ENCODE measurements at regions not wholly inside any gene's neighbourhood (a gene's known extent, or its start where the extent isn't known, plus 50 kb on each side); places are given as distances from the start of the nearest gene placed in this dataset.
"Not testable (repeated sequence)": the region's sequence is repeated elsewhere in the genome, so short reads cannot be mapped to it uniquely, and the experiment has no call there.

GRCh38 chr4:19039816-19040215, 1018.3 kb upstream of the LCORL start:
- no peak for DNase-seq (ENCODE audit: low spot score)

GRCh38 chr4:19038231-19038630, 1016.7 kb upstream of the LCORL start:
- peak; percentile 40 for DNase-seq (ENCODE audit: low spot score)

GRCh38 chr4:19033816-19034733, 1012.5 kb upstream of the LCORL start:
- DNase-seq (ENCODE audit: low spot score) = no peak

GRCh38 chr4:19030536-19030935, 1009.0 kb upstream of the LCORL start:
- DNase-seq (ENCODE audit: low spot score) = no peak

- no peak for DNase-seq (ENCODE audit: low spot score)
Observed at GRCh38 chr4:19030048-19030447, 1008.5 kb upstream of the LCORL start.

GRCh38 chr4:19026281-19026680, 1004.7 kb upstream of the LCORL start:
- peak; percentile 66 for DNase-seq (ENCODE audit: low spot score)

- DNase-seq (ENCODE audit: low spot score) = no peak
Observed at GRCh38 chr4:19025031-19025430, 1003.5 kb upstream of the LCORL start.

GRCh38 chr4:19024047-19024446, 1002.5 kb upstream of the LCORL start:
- no peak for DNase-seq (ENCODE audit: low spot score)

GRCh38 chr4:19021617-19022016, 1000.1 kb upstream of the LCORL start:
- DNase-seq (ENCODE audit: low spot score) = no peak

- not testable (repeated sequence) for DNase-seq (ENCODE audit: low spot score)
Observed at GRCh38 chr4:19016550-19016949, 995.0 kb upstream of the LCORL start.

- no peak for DNase-seq (ENCODE audit: low spot score)
Observed at GRCh38 chr4:19014594-19014993, 993.0 kb upstream of the LCORL start.

- DNase-seq (ENCODE audit: low spot score) = no peak
Observed at GRCh38 chr4:19010761-19011160, 989.2 kb upstream of the LCORL start.

GRCh38 chr4:19009881-19010280, 988.3 kb upstream of the LCORL start:
- DNase-seq (ENCODE audit: low spot score) = no peak

- no peak for DNase-seq (ENCODE audit: low spot score)
Observed at GRCh38 chr4:19005211-19005610, 983.7 kb upstream of the LCORL start.

GRCh38 chr4:19002170-19002569, 980.6 kb upstream of the LCORL start:
- no peak for DNase-seq (ENCODE audit: low spot score)

- no peak for DNase-seq (ENCODE audit: low spot score)
Observed at GRCh38 chr4:18999595-18999994, 978.0 kb upstream of the LCORL start.

- no peak for DNase-seq (ENCODE audit: low spot score)
Observed at GRCh38 chr4:18981234-18981615, 959.7 kb upstream of the LCORL start.

GRCh38 chr4:18980516-18981233, 959.1 kb upstream of the LCORL start:
- DNase-seq (ENCODE audit: low spot score) = no peak

GRCh38 chr4:18976884-18977283, 955.3 kb upstream of the LCORL start:
- no peak for DNase-seq (ENCODE audit: low spot score)

GRCh38 chr4:18975916-18976808, 954.6 kb upstream of the LCORL start:
- DNase-seq (ENCODE audit: low spot score) = no peak

- no peak for DNase-seq (ENCODE audit: low spot score)
Observed at GRCh38 chr4:18973296-18973695, 951.7 kb upstream of the LCORL start.

- DNase-seq (ENCODE audit: low spot score) = no peak
Observed at GRCh38 chr4:18961879-18962278, 940.3 kb upstream of the LCORL start.
